HS-5 (cell line): ENCODE measurements at regions not wholly inside any gene's neighbourhood (a gene's known extent, or its start where the extent isn't known, plus 50 kb on each side); places are given as distances from the start of the nearest gene placed in this dataset.

Experiments
- DNase-seq: peaks from one replicate; pipeline ENCODE4 v3.0.0-alpha.2; 2012; ENCODE audit warnings: low read depth

DNA sequence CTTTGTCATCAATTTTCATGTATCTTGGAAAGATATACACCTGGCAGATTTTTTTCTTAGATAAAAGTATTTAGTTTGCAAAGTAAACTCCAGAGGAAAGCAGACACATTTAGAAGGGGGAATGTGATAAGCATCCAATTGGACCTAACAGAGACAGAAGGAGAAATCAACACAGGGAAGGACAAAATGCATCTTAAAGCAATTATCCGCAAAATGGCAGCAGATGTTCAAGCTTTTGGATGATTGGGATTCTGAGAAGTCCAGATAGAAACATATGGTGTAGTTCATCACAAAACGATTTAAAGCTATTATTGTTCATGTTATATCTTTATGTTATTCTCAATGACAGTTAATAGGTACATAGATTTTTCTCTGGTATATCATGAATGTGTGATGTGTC is 1153.1 kb upstream of the B3GALT2 start:
- DNase-seq, result no peak

DNA sequence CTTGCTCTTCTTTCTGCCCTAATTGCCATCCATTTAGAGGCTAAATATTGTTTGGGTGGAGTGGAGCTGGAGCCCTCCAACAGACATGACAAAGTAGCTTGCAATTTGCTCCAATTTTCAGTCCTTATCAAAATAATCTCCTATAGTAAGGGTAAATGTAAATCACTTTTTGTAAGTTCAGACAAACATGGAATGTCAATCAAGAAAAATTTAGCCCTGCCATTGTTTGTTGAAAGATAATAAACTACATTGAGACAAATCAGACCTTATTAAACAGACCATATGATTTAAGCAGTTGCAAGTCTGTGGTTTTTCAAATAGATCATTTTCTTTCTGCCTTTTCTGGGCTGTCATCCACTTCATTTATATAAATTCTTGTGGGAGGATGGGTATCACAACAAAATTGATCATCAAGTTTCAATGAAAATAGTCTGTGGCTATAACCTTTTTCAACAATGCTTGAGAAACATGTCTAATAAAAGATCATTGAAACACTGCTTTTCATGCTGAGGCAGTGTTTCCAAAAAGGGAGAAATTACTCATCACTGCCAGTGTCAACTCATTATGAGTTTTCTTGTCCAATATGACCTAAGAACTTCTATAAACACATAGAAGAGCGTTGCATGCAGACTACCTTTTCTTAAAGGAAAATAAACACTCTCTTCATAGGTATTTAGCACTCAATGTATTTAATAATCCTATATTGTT is 1152.0 kb upstream of the B3GALT2 start:
- no peak for DNase-seq

DNA sequence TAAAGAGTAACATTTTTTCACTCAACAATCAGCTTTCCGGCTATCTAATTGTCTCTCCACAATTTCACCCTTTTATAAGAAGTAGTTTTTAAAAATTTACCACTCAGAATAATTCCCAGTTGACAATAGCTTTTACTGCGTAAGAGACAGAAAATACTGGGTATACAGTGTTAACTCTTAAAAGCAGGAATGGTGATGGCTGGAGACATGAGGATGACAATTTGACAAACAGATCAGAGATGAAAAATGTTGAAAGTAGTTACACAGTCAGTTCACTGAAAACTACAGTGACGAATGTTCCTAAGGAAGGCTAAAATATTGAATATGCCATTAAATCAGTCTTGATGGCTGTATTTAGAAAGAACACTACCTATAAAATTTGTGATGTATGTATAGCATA is 1146.8 kb upstream of the B3GALT2 start:
- no peak for DNase-seq

DNA sequence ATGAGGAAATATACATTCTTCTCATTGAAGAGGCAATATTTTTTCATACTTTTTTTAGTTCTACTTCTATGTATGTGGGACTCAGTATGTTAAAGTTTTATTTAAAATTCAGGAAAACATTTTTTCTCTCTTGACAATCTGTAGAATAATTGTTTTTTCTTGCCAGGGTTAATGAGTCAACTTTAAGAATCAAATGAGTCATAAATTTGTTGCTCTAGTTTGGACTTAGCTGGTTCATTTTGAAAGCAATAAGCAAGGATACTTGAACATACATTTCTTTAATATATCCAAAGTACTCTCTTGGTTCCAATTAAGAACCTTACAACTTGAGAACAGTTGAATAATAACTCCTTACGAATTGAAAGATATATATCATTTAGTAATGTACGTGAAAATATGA is 1145.3 kb upstream of the B3GALT2 start:
- DNase-seq, result no peak

DNA sequence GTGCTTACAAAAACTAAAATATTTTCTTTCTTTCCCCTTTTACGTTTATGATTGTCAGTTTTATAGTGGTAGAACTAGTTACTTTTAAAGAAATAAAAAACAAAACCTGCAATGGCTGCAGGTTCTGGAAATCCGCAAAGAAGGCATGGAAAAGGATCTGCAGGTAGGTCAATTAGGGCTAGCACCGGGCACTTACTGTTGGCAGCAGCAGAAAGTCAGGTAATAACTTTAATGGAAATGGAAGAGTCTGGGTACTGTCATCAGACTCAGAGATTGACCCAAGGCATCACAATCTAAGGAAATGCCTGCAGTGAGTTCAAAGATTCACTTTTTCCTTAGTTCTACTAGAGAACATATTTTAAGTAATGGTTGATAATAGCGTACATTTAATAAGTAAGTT is 1136.3 kb upstream of the B3GALT2 start:
- DNase-seq, result no peak

DNA sequence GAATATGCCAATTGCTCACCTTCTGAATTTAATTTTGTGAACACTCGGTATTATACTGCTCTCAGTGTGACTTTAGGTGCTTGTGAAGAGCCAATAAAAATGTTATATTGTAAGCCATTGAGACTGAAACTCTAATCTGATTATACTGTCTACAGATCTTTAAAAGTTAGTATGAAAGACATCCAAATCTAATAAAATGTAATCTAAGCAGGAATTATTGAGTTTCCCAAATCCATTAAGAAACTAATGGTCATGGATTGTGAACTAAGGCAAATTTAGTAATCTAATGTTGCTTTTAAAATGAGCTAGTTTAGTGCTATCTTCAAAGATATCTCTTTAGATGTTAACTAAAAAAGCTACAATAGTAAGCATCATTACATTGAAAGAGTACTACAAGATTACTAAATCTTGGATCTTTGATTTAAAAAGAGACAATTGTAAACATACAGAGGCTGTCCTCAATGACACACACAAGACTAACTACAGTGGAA is 1132.4 kb upstream of the B3GALT2 start:
- no peak for DNase-seq

DNA sequence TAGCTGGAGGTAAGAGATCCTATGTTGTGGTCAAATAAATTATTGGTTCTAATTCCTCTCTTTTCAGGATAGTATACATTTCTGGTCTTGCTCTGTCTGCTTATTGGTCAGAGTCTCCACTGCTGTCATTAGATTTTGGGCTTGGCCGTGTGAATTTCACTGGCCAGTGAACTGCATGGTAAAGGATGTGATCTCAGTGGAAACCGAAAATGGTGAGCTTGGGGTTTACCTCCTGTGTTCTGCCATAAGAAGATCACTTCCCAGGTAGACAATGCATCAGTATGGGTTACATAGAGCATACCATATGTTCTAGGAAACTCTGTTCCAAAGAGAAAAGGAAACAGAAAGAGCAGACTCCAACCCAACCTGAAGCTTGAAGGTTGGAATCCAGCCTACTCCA is 1123.3 kb upstream of the B3GALT2 start:
- DNase-seq, result no peak

DNA sequence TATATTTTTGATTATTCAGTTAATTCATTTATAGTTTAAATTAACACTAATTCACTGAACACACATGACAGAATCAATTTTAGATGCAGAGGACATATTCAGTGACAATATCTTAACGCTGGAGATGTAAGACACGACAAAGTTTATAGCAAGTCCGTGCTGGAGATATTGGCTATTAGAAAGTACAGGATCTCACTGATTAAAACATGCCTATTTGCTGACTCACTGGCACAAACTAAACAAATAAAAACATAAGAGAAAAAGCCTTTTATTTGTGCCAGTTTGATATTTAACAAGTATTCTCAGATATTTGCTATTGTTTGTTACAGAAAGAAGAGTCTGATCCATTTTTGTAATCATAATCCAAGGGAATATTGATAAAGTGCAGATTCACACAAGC is 1122.9 kb upstream of the B3GALT2 start:
- no peak for DNase-seq

DNA sequence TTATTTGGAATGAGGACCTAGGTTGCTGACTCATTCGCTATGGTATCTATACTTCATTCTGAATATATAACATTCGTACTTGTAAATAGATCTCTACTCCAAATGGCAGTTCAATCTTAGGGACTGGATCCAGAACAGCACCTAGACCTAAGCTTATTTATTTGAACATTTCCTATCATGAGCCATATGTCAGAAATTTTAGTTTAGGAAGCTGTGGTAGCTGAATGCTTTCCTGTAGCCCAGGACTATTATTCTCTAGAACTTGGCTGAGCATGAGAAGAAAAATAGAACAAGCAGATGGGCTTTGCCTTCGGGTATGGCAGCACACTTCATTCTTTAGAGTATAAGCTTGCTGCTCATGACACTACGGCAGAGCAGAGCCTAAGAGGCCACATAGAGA is 1114.4 kb upstream of the B3GALT2 start:
- no peak for DNase-seq

DNA sequence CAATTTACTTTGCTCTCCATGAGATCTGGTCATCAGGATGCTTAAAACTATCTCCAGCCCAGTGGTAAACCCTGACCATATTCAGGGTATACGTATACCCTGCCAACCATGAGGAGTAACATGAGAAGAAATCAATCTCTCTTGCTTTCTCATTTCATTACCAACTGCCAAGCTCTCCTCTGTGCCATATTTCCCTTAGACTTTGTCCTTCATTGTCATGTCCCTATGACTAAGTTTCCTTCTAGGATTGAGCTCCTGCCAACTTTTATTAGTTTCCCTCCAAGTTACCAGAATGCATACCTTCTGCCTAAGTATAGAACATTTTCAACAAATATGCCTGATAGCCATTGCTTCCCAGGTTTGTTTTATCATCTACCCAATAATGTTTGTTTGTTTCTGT is 1113.9 kb upstream of the B3GALT2 start:
- DNase-seq, result no peak

DNA sequence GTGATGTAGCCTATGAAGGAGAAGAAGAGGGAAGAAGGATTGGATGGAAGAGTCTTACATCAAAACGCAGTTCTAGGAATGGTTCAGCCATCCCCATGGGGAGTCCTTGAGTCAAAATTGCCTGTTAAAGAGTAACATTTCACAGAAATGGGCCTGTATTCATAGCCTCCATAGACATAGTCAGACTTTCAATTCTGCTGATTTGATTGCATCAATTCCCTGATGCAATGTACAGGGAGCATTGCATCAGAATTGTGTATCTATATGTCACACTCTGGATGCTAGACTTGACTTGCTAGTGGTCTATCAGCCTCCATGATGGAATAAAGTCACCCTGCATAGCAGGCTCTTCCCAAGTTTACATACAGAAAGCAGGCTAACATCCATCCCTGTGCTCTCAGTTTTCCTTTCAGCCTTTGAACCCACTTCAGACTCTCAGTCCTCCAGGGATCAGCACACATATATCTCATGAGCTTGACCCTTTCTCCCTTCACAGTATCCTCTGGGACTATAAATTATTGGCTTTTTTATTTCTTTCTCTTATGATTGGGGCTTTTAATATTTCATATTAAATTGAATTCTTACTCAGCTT is 1111.7 kb upstream of the B3GALT2 start:
- no peak for DNase-seq

DNA sequence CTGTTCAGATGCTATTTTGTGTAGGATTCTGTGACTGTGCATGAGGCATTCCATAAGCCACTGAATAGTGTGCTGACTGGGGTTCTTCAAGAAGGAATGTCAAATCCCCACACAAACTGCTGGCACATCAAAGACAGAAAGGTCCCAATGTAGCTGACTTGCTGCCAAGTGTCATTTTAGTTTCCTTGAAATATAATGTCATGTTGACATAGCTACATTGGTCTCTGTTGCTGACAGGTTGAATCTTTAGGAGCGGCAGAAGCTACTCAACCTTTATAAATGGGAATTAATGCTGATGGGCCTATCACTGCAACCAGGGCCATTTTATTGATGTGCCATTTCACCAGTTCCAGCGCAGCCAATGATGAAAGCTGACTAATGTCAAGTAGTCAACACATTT is 1110.7 kb upstream of the B3GALT2 start:
- no peak for DNase-seq

DNA sequence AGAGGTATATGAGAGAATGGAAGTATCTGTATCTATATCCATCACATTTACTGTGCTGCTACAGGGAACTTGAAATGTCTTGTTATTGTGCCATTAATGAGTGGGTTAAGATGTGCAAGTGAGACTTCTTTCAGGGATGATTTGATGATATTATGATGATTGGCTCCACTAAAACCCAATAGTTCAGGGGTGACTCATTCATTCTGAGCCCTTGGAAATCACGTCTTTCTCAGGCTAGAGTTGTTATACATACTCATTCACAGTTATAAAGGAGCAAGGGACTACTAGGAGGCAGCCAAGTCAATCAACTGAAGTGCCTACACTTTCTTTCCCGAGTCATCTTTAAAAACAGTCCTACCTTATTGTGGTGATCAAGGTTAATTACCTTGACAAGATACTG is 1109.8 kb upstream of the B3GALT2 start:
- DNase-seq, result peak; percentile 6

DNA sequence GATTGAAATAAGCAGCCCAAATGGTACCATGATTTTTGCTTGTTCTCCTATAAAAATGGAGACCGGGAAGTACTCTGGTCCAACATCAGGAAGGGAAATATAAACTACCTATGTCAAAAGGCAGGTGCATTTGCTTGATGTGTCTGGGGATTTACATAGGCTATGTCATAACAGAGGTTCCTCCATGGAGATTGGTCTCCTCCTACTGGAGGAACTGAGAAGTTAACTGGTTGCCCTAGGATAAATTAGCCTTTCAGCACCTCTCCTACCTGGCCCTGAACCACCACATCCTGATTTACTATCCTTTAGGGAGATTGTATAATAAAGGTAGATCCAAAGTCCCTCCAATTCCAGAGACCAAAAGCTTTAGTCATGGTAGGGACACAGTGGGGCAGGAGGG is 1109.3 kb upstream of the B3GALT2 start:
- no peak for DNase-seq

DNA sequence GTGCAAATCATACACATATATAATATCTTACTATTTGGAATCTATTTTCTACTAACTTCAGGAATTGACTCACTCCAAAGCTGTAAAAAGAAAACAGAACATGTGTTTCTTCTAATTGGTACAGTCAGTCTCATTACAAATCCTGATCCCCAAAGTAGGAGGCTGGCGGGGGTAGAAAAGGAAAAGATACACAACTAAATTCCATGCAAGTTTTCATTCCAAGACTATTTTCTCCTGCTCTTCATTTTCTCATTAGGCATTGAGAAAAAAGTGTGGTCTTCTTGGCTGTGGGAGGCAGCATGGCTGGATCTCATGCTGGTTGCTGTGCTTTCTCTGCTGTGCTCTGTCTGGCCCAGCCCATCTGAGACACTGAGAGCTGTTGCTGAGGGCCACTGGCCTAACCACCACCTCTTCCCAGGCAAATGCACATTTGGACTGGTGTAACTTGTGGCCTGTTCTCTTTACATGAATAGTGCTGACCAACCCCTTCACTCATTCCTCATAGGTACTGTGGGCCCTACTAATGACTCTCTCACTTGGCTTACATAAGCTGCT is 1107.5 kb upstream of the B3GALT2 start:
- no peak for DNase-seq

DNA sequence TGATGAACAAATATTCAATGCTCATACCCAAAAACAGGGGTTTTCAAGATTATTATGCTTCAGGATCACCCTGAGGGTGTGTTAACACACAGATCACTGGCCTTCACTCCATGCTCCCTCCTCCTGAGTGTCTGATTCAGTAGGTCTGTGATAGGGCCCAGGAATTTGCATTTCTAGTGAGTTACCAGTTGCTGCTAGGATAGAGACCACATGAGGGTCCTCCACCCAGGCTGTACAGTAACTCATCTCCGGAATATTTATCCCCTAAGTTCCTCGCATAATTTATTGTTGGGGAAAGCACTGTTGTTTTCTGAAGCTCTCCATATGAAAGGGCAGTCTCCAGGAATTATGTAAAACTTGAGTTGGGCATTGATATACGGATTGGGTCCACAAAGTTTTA is 1106.6 kb upstream of the B3GALT2 start:
- no peak for DNase-seq

DNA sequence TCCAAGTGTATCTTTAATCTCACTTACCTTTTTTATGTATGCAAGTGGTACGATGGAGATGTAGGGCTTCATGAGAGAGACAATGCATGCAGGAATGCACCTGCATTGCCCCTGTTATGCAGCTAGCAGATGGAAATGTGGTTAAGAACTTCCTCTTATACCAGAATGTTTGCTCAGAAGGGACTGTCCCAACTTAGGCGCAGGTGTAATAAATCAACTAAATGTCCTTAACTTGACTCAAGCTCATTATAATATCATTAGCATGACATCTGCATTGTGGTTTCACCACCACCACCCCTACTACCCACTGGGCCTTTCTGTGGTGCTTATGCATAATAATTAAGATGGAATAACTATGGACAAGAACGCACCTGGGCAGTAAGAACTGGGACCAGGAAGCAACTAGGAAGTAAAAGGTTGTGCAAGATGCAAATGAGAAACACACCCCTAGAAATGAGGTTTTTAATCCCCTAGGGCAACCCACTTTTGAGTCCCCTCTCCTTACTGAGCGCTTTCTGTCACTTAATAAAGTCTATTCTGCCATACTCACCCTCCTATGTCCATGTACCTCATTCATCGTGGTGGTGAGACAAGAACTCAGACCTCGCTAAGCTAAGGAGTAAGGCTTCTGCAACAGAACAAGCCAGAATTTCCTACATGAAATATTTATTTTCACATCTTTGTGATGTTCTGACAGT is 1103.3 kb upstream of the B3GALT2 start:
- DNase-seq, result no peak

DNA sequence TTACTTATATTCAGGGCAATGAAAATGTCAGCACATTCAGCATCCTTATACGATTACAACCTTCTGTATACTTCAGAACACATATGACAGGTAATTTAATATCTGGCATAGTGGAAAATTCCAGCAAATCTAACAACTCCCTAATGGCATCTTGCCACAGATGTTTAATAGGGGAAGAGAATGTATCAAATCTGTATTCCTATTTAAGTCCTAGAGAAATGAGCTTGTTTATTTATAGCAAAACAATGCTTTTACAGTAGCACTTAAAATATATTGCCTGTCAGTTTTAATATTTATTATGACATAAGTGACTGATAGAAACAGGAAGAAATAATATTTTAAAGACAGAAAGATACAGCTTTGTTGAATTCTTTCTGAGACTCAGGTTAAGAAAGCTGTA is 1101.8 kb upstream of the B3GALT2 start:
- no peak for DNase-seq

DNA sequence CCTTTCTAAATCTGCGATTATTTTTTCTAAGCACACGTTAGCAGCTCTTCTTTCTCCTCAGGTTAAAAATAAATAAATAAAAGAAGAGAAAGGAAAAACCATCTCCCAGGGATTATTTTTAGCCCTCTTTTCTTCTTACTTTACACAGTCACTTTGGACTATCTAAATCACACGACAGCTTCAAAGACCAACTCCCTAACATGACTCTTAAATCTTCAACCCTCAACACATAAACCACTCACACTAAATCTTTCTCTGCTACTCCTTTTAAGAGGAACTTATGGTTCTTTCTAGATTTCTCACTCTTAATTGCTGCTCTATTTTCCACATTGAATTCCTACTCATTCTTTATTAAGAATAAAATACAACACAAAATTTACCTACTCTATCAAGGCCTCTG is 1095.0 kb upstream of the B3GALT2 start:
- no peak for DNase-seq

DNA sequence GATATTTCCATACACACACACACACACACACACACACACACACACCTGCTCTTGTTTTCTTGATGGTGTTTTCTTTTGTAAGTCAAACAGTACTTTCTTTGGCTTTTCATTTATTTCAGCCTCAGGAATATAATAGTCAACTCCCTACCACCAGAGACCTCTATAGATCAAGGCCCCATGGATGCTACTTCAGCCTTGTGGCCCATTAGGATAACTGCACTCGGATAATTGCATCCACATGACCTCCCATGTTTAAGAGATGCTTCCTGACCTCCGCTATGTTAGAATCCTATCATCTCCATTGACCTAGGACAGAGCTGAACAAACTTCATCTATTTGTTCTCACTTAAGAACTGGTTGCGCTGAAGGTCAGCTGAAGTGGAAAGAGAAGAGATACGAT is 1094.0 kb upstream of the B3GALT2 start:
- no peak for DNase-seq

DNA sequence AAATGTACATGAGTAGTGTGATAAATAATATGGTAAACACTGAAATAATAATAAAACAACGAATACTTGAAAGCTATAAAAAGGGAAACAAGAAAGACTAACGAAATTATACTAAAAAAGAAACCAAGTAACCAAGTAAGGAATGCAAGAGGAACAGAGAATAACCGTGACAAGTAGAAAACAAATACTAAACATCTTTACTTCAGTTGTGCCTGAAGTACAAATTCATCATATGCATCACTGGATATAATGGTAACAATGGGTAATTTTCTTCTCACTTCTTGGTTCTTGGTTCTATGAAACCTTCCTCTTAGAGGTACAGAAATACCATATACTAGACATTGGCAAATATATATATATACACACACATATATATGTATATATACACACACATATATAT is 1093.6 kb upstream of the B3GALT2 start:
- DNase-seq, result no peak

DNA sequence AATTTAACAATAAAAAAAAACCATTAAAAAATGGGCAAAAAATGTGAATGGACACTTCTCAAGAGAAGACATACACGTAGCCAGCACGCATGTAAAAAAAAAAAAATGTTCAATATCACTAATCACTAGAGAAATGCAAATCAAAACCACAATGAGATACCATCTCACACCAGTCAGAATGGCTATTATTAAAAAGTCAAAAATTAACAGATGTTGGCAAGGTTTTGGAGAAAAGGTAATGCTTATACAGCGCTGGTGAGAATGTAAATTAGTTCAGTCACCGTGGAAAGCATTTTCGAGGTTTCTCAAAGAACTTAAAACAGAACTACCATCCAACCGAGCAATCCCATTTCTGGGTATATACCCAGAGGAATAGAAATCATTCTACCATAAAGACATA is 1091.5 kb upstream of the B3GALT2 start:
- DNase-seq, result no peak

DNA sequence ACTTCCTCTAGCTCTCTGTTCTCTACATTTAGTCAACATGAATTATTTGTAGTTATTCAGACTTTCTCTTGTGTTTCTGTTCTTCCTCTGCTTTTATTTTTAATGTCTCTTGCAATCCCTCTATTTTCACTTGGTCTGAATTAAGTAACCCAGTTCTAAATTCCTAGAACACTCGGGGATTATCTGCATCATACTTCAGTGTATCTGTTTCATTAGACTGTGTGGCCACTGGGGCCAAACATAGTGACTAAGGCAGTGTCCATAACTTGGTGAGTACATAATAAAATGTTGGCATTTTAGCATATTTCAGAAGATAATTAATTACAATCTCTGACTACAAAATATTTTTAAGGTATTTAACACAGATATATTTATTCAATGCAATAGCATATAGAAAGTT is 1087.2 kb upstream of the B3GALT2 start:
- no peak for DNase-seq
